Lower leg skin (tissue), 3 donors: ENCODE measurements at regions not wholly inside any gene's neighbourhood (a gene's known extent, or its start where the extent isn't known, plus 50 kb on each side); places are given as distances from the start of the nearest gene placed in this dataset.

Experiments used
- POLR2A ChIP-seq, 2 donors: fragments of 450-650 bp; IDR thresholded peaks; one replicate each; pipeline ENCODE4 v1.6.1; 2016 to 2017; ENCODE audit warnings: antibody characterized with exemption in 2 of 2, mild to moderate bottlenecking in 1 of 2, moderate library complexity in 1 of 2
- TF ChIP-seq, protein P1 (sequence below), 3 donors: fragments of 450-650 bp; IDR thresholded peaks; one replicate each; pipeline ENCODE4 v1.5.1; 2016; ENCODE audit warnings: antibody characterized with exemption in 3 of 3, mild to moderate bottlenecking in 3 of 3, moderate library complexity in 2 of 3

DNA sequence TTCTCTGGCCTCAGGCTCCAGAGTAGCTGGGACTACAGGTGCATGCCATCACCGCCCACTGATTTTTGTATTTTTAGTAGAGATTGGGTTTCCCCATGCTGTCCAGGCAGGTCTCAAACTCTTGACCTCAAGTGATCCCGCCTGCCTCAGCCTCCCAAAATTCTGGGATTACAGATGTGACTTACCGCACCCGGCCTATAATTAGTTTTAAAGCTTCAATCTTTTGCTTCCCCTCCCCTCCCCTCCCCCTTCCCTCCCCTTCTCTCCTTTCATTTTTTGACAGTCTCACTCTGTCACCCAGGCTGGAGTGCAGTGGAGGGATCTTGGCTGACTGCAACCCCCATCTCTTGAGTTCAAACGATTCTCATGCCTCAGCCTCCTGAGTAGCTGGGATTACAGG, 433.3 kb upstream of the EDIL3 start:
- TF ChIP-seq, protein P1, sequence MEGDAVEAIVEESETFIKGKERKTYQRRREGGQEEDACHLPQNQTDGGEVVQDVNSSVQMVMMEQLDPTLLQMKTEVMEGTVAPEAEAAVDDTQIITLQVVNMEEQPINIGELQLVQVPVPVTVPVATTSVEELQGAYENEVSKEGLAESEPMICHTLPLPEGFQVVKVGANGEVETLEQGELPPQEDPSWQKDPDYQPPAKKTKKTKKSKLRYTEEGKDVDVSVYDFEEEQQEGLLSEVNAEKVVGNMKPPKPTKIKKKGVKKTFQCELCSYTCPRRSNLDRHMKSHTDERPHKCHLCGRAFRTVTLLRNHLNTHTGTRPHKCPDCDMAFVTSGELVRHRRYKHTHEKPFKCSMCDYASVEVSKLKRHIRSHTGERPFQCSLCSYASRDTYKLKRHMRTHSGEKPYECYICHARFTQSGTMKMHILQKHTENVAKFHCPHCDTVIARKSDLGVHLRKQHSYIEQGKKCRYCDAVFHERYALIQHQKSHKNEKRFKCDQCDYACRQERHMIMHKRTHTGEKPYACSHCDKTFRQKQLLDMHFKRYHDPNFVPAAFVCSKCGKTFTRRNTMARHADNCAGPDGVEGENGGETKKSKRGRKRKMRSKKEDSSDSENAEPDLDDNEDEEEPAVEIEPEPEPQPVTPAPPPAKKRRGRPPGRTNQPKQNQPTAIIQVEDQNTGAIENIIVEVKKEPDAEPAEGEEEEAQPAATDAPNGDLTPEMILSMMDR (IDR thresholded peaks at IDR 0.05): no peak
- no peak for TF ChIP-seq POLR2A (IDR thresholded peaks at IDR 0.05)
